ENCODE measurements at regions not wholly inside any gene's neighbourhood (a gene's known extent, or its start where the extent isn't known, plus 50 kb on each side); places are given as distances from the start of the nearest gene placed in this dataset.

DNA sequence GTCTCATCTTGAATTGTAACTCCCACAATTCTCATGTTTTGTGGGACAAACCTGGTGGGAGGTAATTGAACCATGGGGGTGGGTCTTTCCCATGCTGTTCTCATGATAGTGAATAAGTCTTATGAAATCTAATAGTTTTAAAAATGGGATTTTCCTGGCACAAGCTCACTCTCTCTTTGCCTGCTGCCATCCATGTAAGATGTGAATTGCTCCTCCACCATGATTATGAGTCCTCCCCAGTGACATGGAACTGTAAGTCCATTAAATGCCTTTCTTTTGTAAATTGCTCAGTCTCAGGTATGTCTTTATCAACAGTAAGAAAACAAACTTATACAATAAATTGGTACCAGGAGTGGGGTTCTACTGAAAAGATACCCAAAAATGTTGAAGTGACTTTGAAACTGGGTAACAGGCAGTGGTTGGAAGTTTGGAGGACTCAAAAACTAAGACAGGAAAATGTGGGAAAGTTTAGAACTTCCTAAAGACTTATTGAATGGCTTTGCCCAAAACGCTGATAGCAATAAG, 601.4 kb downstream of the ZEB2 start:
- no peak for DNase-seq (ENCODE audit: low read depth)

- no peak for DNase-seq (ENCODE audit: low read depth)
These were observed 603.1 kb downstream of the ZEB2 start for GRCh38 chr2:143916781-143917180.

GRCh38 chr2:143909577-143910353, 610.2 kb downstream of the ZEB2 start:
- no peak for DNase-seq (ENCODE audit: low read depth)

DNA sequence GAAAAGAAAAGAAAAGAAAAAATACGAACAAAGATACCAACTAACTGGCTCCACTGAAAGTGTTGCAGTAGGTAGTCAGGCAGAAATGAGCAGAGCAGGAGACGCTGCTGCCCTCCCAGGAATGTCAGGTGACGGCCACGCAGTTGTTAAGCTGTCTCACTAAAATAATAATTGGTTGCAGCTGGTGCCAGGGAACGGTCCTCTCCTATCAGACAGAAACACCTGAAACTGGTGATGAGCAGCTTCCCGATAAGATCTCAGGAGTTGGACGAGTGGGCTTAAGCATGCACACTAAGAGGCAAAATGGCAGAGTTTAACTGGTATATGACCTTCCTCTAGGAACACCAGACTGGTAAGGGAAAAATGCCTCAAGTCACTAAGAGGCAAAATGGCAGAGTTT, 611.1 kb downstream of the ZEB2 start:
- no peak for DNase-seq (ENCODE audit: low read depth)

- peak; percentile 26 for DNase-seq (ENCODE audit: low read depth)
These were observed 612.1 kb downstream of the ZEB2 start for GRCh38 chr2:143907801-143908200.

GRCh38 chr2:143906850-143907249, 613.1 kb downstream of the ZEB2 start:
- no peak for DNase-seq (ENCODE audit: low read depth)

DNA sequence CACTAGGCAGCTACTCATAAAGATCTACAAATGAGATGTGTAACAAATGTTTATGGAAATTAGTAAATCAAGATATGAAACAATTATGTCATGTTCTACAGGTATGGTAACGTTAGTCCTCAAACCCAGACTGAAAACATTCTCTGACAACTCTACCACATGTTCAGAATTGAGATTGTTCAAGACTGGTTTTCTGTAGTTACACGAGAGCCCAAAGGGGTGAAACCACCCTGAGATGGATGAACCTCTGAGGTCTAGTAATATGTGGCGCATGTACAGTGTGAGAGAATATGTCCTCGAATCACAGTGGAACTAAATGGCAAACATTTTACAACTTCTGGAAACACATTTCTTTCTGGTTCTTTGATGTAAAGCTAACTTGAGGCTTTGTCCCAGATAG, 614.3 kb downstream of the ZEB2 start:
- DNase-seq (ENCODE audit: low read depth), result no peak

DNA sequence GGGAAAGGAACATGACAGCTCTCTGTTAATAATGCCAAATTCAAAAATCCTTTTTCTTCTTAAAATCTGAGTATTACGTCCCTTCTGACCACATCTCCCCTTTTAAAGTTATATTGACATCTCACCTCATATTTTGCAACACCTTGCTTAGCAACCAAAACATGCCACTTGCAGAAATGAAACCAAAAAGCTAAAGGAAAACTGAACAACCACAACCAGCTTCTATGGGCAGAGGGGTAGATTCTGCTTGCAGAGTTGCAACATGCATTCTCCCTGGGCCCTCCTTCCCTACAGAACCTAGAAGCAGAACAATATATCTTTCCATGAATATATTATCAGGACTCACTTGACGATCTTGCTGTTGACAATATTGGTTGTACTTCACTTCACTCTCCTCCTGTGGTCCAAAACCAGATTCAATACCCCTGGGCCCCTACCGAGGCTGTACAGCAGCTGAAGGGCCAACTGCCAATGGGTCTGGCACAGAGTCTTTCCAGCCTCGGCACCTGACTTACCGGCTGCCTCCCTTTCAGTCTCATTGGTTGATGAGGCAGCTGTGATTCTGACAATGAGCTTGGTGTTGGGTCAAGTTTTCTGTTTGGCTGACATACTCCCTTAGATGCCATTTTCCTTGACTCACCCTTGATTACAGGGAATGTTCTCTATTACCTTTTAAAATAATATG, 616.6 kb downstream of the ZEB2 start:
- DNase-seq (ENCODE audit: low read depth), result no peak

DNA sequence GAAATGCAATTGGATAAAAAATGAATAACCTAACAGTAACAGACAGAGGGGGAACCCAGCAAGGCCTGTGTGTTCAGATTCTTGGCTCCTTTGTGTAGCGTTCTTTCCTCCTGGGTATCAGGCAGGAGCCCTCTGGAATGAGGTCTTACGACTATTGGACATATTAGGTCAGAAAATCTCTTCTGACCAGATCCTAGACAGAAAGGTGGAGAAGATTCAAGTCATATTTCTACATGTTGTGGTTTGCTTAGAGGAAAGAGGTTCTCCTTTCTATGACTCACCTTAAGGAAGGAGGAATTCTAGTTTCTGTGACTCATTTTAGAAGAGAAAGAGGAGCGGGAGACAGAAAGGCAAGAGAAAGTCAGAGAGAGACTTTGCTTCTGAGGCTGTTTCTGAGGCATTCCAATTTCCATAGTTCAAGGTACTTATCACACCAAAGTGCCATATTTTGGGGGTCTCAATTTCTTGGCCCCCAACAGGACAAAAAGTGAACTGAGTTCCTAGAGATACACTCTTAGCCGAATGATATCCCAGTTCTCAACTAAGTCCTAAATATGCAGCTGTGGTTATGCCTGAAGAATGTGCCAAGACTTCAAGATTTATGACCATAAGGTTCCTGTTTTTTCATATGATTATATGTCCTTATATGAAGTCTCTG, 618.6 kb downstream of the ZEB2 start:
- DNase-seq (ENCODE audit: low read depth), result peak; percentile 68

DNA sequence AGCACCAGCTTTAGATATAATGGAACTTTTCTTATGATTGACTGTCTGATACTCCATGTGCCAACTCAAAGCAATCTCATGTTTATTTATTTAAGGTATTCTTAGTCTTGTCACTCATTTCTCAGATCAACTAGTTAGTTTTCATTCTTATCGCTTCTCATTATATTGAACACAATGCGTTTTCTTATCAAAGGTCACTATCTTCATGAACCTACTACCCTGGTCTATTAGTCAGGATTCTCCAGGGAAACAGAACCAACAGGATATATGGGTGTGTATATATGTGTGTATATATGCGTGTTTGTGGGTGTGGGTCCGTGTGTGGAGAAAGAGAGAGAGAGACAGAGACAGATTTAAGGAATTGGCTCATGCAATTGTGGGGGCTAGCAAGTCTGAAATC, 619.9 kb downstream of the ZEB2 start:
- DNase-seq (ENCODE audit: low read depth), result no peak

DNA sequence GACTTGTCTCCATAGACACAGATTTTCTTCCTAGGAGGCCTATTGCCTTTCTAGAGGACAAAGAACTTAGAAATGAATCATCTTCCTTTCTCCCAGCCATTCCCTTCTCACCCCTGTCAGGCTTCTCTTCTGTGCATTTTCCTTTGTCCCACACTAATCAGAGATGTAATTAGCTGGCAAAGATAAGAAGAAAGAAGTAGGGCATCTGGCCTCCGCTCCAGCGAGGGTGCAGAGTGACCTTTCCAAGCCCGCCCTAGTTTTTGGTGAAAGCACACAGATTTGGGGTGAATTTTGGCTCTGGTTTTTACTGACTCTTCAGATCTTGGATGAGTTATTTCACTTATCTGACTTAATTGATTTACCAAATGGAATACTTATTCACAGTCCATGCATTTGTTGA, 626.5 kb downstream of the ZEB2 start:
- no peak for DNase-seq (ENCODE audit: low read depth)

- DNase-seq (ENCODE audit: low read depth), result no peak
These were observed 628.0 kb downstream of the ZEB2 start for GRCh38 chr2:143891879-143892308.

DNA sequence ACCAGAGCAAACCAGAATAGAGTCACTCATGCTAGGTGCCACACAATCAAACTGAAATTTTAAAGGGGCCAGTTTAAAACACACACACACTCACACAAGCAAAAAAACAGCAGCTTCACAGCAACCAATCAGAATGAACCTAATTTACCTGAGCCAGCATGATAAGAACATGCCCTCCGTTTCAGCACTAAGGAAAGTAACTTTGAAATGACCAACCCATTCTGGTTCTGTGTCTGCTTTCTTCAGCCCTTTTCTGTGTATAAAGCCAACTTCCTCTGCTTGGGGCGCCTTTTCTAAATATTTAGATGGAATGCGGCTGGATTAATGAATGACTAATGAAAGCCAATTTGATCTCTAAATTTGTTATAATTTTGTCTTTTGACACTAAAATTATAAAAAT, 629.1 kb downstream of the ZEB2 start:
- DNase-seq (ENCODE audit: low read depth), result no peak

- DNase-seq (ENCODE audit: low read depth), result no peak
These were observed 630.7 kb downstream of the ZEB2 start for GRCh38 chr2:143889216-143889615.

GRCh38 chr2:143885461-143885860, 634.5 kb downstream of the ZEB2 start:
- no peak for DNase-seq (ENCODE audit: low read depth)

DNA sequence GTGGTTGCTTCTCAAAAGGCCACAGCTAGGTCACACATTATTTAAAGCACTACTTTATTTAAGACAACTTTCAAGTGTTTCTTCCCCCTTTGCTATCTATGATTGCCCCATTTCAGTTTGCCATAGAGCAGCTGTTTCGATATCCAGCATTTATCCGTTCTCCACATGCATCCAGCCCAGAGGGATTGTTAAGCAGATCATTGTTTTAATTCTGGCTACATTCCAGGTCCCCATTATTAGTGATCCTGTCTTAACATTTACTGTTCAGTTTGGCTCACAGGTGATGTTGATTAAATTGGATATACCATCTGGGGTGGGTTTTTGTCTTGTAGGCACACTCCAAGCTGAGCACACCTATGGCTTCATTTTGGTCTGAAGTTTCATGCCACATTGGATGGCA, 638.7 kb downstream of the ZEB2 start:
- DNase-seq (ENCODE audit: low read depth), result no peak

- DNase-seq (ENCODE audit: low read depth), result no peak
These were observed 641.9 kb downstream of the ZEB2 start for GRCh38 chr2:143877876-143878530.

GRCh38 chr2:143877056-143877455, 642.9 kb downstream of the ZEB2 start:
- DNase-seq (ENCODE audit: low read depth), result no peak

DNA sequence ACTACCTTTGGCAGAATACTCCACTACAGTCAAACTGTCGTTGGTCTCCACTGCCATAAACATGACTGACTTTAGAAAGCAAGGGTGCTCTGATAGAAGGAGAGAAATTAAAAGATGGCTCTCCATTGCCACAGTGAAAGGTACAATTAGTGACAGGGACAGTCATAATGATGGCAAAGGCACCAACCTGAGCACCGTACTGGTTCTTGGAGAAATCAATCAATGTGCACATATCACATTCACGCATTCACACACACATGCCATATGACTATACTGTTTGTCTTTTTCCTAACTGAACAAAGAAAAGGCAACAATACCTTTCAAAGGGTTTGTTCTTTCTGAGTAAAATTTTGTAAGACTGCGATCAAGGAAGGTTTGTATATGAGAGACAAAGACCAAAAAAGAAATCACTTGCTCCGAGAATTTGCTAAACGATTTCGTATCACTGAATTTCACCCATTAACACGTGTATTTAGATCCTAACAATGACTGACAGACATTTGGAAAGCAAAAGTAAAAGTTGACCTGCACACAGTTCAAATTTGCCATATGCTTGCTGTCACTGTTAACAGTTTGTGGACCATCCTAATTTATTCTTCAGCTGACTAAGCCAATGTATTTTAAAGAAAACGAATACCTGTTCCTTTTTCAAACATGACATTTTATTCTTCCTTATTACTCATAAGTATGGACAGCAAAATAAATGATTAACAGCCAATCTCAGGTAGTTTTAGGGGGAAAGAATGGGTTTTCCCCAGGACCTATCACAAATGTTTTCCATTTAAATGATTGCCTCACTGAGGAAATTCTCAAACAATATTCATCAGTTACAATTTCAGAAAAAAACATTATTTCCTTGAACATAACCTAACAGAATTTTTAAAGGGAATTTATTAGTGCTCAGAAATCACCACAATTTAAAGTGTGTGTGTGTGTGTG, 644.4 kb downstream of the ZEB2 start:
- DNase-seq (ENCODE audit: low read depth), result no peak

DNA sequence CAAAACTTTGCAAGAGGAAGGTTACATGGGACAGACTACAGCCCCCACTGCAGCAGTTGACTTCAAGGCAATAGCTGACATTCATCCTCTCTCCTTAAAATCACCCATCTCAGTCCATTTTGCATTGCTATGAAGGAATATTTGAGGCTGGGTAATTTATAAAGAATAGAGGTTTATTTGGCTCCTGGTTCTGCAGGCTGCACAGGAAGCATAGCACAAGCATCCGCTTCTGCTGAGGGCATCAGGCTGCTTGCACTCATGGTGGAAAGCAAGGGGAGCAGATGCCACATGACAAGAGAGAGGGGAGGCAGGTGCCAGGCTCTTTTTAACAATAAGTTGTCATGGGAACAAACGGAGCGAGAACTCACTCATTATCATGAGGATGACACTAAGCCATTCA, 646.0 kb downstream of the ZEB2 start:
- no peak for DNase-seq (ENCODE audit: low read depth)

- DNase-seq (ENCODE audit: low read depth), result no peak
These were observed 649.2 kb downstream of the ZEB2 start for GRCh38 chr2:143870696-143871095.

Data from GM04503 (cell line).